Natural killer cell treated with Interleukin-12 subunit alpha and Interleukin-12 subunit beta and Interleukin-15 and Interleukin-18, amount 100 ng/mL, for 72 hours (primary cell): ENCODE measurements at regions not wholly inside any gene's neighbourhood (a gene's known extent, or its start where the extent isn't known, plus 50 kb on each side); places are given as distances from the start of the nearest gene placed in this dataset.
A peak's percentile ranks its signal among the peaks of the same experiment; 100 is the strongest.
"Not testable (repeated sequence)": the region's sequence is repeated elsewhere in the genome, so short reads cannot be mapped to it uniquely, and the experiment has no call there.

ENCODE experiments used
- ATAC-seq, 2 donors: fragments of 150-1000 bp; cut with Tn5 transposase in 1 of 2; sonication (Bioruptor Pico), chemical (Tn5 transposase) in 1 of 2; 2 replicates each; pipeline ENCODE4 v1.10.0; 2021
- DNase-seq: peaks from one replicate; pipeline ENCODE4 v3.0.0; 2022; ENCODE audit warnings: low spot score
- H3K27ac Mint-ChIP-seq, 2 donors: 1 replicate in 1 of 2; 2 replicates in 1 of 2; pipeline ENCODE4 v1.8.0; 2022; ENCODE audit warnings: mixed read lengths in 2 of 2, mild to moderate bottlenecking in 1 of 2, moderate library complexity in 1 of 2
- H3K27me3 Mint-ChIP-seq, 2 donors: 1 replicate in 1 of 2; 2 replicates in 1 of 2; pipeline ENCODE4 v1.8.0; 2022; ENCODE audit warnings: mixed read lengths in 2 of 2
- H3K36me3 Mint-ChIP-seq: one replicate; pipeline ENCODE4 v1.8.0; 2022; ENCODE audit warnings: mixed read lengths
- H3K4me1 Mint-ChIP-seq, 2 donors: 1 replicate in 1 of 2; 2 replicates in 1 of 2; pipeline ENCODE4 v1.8.0; 2022; ENCODE audit warnings: low read depth in 2 of 2, mixed read lengths in 2 of 2, mild to moderate bottlenecking in 1 of 2
- H3K4me3 Mint-ChIP-seq: one replicate; pipeline ENCODE4 v1.8.0; 2022; ENCODE audit warnings: mixed read lengths
- H3K9me3 Mint-ChIP-seq: 2 replicates; pipeline ENCODE4 v1.8.0; 2022; ENCODE audit warnings: mixed read lengths

GRCh38 chr6:139953780-139954179 lies 579.3 kb upstream of the CITED2 start:
- H3K4me3 Mint-ChIP-seq, H3K27me3 Mint-ChIP-seq, H3K9me3 Mint-ChIP-seq, ATAC-seq, DNase-seq, H3K36me3 Mint-ChIP-seq, H3K27ac Mint-ChIP-seq, H3K4me1 Mint-ChIP-seq: not testable (repeated sequence)

GRCh38 chr6:139951172-139951571 lies 576.7 kb upstream of the CITED2 start:
- H3K4me1 Mint-ChIP-seq: no peaks in the 10 kb centered on the region
- no peaks in the 10 kb centered on the region for H3K9me3 Mint-ChIP-seq
- H3K27ac Mint-ChIP-seq: no peak overlapping the region
- no peaks in the 10 kb centered on the region for H3K36me3 Mint-ChIP-seq
- peaks cover 6 to 8% of the 10 kb centered on the region in 2 donors for H3K27me3 Mint-ChIP-seq
- H3K4me3 Mint-ChIP-seq: no peak overlapping the region
- no peak for DNase-seq
- ATAC-seq: no peak

GRCh38 chr6:139944976-139945375 lies 570.5 kb upstream of the CITED2 start:
- no peaks in the 10 kb centered on the region for H3K4me1 Mint-ChIP-seq
- no peak overlapping the region for H3K27ac Mint-ChIP-seq
- H3K36me3 Mint-ChIP-seq: no peaks in the 10 kb centered on the region
- no peaks in the 10 kb centered on the region for H3K9me3 Mint-ChIP-seq
- no peak for DNase-seq
- peaks cover 0 to 2% of the 10 kb centered on the region in 2 donors for H3K27me3 Mint-ChIP-seq
- ATAC-seq: no peak
- H3K4me3 Mint-ChIP-seq: no peak overlapping the region

GRCh38 chr6:139944131-139944530 lies 569.7 kb upstream of the CITED2 start:
- Mint-ChIP-seq H3K4me1 (no peaks in the 10 kb centered on the region), H3K27me3 (peaks cover 0 to 2% of the 10 kb centered on the region in 2 donors), H3K4me3 (no peak overlapping the region), H3K9me3 (no peaks in the 10 kb centered on the region), H3K36me3 (no peaks in the 10 kb centered on the region), H3K27ac (no peak overlapping the region)
- DNase-seq (no peak), ATAC-seq (no peak)

GRCh38 chr6:139943391-139943790 lies 568.9 kb upstream of the CITED2 start:
- H3K4me1 Mint-ChIP-seq: no peaks in the 10 kb centered on the region
- DNase-seq (no peak), ATAC-seq (no peak)
- H3K36me3 Mint-ChIP-seq: no peaks in the 10 kb centered on the region
- no peaks in the 10 kb centered on the region for H3K9me3 Mint-ChIP-seq
- H3K27me3 Mint-ChIP-seq: peaks cover 0 to 2% of the 10 kb centered on the region in 2 donors
- H3K27ac Mint-ChIP-seq: no peak overlapping the region
- no peak overlapping the region for H3K4me3 Mint-ChIP-seq

GRCh38 chr6:139942331-139942730 lies 567.9 kb upstream of the CITED2 start:
- no peaks in the 10 kb centered on the region for H3K36me3 Mint-ChIP-seq
- no peaks in the 10 kb centered on the region for H3K9me3 Mint-ChIP-seq
- no peaks in the 10 kb centered on the region for H3K4me1 Mint-ChIP-seq
- DNase-seq (no peak), ATAC-seq (no peak)
- H3K4me3 Mint-ChIP-seq: no peak overlapping the region
- peaks cover 0 to 2% of the 10 kb centered on the region in 2 donors for H3K27me3 Mint-ChIP-seq
- no peak overlapping the region for H3K27ac Mint-ChIP-seq

GRCh38 chr6:139941826-139942225 lies 567.4 kb upstream of the CITED2 start:
- Mint-ChIP-seq H3K4me1 (no peaks in the 10 kb centered on the region), H3K4me3 (no peak overlapping the region)

GRCh38 chr6:139940741-139941729 lies 566.6 kb upstream of the CITED2 start:
- no peak for DNase-seq
- no peaks in the 10 kb centered on the region for H3K36me3 Mint-ChIP-seq
- no peak for ATAC-seq
- no peaks in the 10 kb centered on the region for H3K4me1 Mint-ChIP-seq
- H3K4me3 Mint-ChIP-seq: no peak overlapping the region
- H3K27me3 Mint-ChIP-seq: no peaks in the 10 kb centered on the region
- H3K27ac Mint-ChIP-seq: no peak overlapping the region
- H3K9me3 Mint-ChIP-seq: no peaks in the 10 kb centered on the region

More at GRCh38 chr6:139941826-139942225, 567.4 kb upstream of the CITED2 start:
- Mint-ChIP-seq H3K9me3 (no peaks in the 10 kb centered on the region), H3K36me3 (no peaks in the 10 kb centered on the region), H3K27ac (no peak overlapping the region), H3K27me3 (no peaks in the 10 kb centered on the region)
- no peak for ATAC-seq
- no peak for DNase-seq

- no peak overlapping the region for H3K4me3 Mint-ChIP-seq
- no peaks in the 10 kb centered on the region for H3K36me3 Mint-ChIP-seq
- ATAC-seq (no peak), DNase-seq (no peak)
- no peak overlapping the region for H3K27ac Mint-ChIP-seq
- no peaks in the 10 kb centered on the region for H3K4me1 Mint-ChIP-seq
- no peaks in the 10 kb centered on the region for H3K27me3 Mint-ChIP-seq
- no peaks in the 10 kb centered on the region for H3K9me3 Mint-ChIP-seq
Observed at GRCh38 chr6:139939189-139939979, 564.9 kb upstream of the CITED2 start.

- H3K27me3 Mint-ChIP-seq: peaks cover 0 to 4% of the 10 kb centered on the region in 2 donors
- H3K4me3 Mint-ChIP-seq: no peak overlapping the region
- no peak for DNase-seq
- H3K9me3 Mint-ChIP-seq: no peaks in the 10 kb centered on the region
- ATAC-seq: no peak
- H3K27ac Mint-ChIP-seq: no peak overlapping the region
- H3K4me1 Mint-ChIP-seq: no peaks in the 10 kb centered on the region
- H3K36me3 Mint-ChIP-seq: no peaks in the 10 kb centered on the region
Observed at GRCh38 chr6:139932671-139933070, 558.2 kb upstream of the CITED2 start.

GRCh38 chr6:139931747-139932146 lies 557.3 kb upstream of the CITED2 start:
- H3K4me1 Mint-ChIP-seq: no peaks in the 10 kb centered on the region

GRCh38 chr6:139927742-139928305 lies 553.4 kb upstream of the CITED2 start:
- Mint-ChIP-seq H3K36me3 (no peaks in the 10 kb centered on the region), H3K27ac (no peak overlapping the region), H3K4me1 (no peaks in the 10 kb centered on the region), H3K27me3 (peaks cover 6 to 7% of the 10 kb centered on the region in 2 donors), H3K4me3 (no peak overlapping the region), H3K9me3 (no peaks in the 10 kb centered on the region)
- DNase-seq (no peak), ATAC-seq (peak in 1 of 2 donors; percentile 43)

More at GRCh38 chr6:139931747-139932146, 557.3 kb upstream of the CITED2 start:
- ATAC-seq: no peak
- Mint-ChIP-seq H3K36me3 (no peaks in the 10 kb centered on the region), H3K27ac (no peak overlapping the region), H3K4me3 (no peak overlapping the region), H3K9me3 (no peaks in the 10 kb centered on the region), H3K27me3 (peaks cover 0 to 4% of the 10 kb centered on the region in 2 donors)
- DNase-seq: no peak

GRCh38 chr6:139927236-139927635 lies 552.8 kb upstream of the CITED2 start:
- DNase-seq (no peak), ATAC-seq (no peak)
- H3K36me3 Mint-ChIP-seq: no peaks in the 10 kb centered on the region
- no peak overlapping the region for H3K27ac Mint-ChIP-seq
- no peaks in the 10 kb centered on the region for H3K9me3 Mint-ChIP-seq
- no peaks in the 10 kb centered on the region for H3K4me1 Mint-ChIP-seq
- H3K4me3 Mint-ChIP-seq: no peak overlapping the region
- peaks cover 9 to 12% of the 10 kb centered on the region in 2 donors for H3K27me3 Mint-ChIP-seq

- Mint-ChIP-seq H3K27me3 (peaks cover 10 to 14% of the 10 kb centered on the region in 2 donors), H3K4me3 (no peak overlapping the region), H3K36me3 (no peaks in the 10 kb centered on the region), H3K4me1 (no peaks in the 10 kb centered on the region), H3K27ac (no peak overlapping the region), H3K9me3 (no peaks in the 10 kb centered on the region)
- DNase-seq (no peak), ATAC-seq (no peak)
Observed at GRCh38 chr6:139926711-139927110, 552.3 kb upstream of the CITED2 start.
